ENCODE measurements at regions not wholly inside any gene's neighbourhood (a gene's known extent, or its start where the extent isn't known, plus 50 kb on each side); places are given as distances from the start of the nearest gene placed in this dataset.

GRCh38 chr15:94804613-94805012 lies 573.3 kb downstream of the MCTP2 start:
- Histone ChIP-seq H3K4me3 (ENCODE audit: low read length) (no peak overlapping the region), H3K9ac (ENCODE audit: low read length) (no peak overlapping the region), H3K27me3 (ENCODE audit: low read depth, low read length) (no peaks in the 10 kb centered on the region), H3K4me1 (ENCODE audit: low read length) (no peaks in the 10 kb centered on the region), H4K20me1 (ENCODE audit: insufficient read depth, low read length) (no peaks in the 10 kb centered on the region), H3K36me3 (replicated peaks; ENCODE audit: low read depth, low read length) (no peaks in the 10 kb centered on the region), H3K4me2 (ENCODE audit: low read length) (no peak overlapping the region), H2AFZ (ENCODE audit: low read depth, low read length) (no peak overlapping the region), H3K27ac (ENCODE audit: low read length) (no peak overlapping the region), H3K79me2 (ENCODE audit: low read length) (no peaks in the 10 kb centered on the region), H3K9me3 (ENCODE audit: insufficient read depth, low read length) (no peaks in the 10 kb centered on the region)
- TF ChIP-seq EZH2phosphoT487 (IDR thresholded peaks at IDR 0.05; ENCODE audit: low read depth) (no peak), CTCF (IDR thresholded peaks at IDR 0.05; ENCODE audit: low read depth, low read length) (no peak)

DNA sequence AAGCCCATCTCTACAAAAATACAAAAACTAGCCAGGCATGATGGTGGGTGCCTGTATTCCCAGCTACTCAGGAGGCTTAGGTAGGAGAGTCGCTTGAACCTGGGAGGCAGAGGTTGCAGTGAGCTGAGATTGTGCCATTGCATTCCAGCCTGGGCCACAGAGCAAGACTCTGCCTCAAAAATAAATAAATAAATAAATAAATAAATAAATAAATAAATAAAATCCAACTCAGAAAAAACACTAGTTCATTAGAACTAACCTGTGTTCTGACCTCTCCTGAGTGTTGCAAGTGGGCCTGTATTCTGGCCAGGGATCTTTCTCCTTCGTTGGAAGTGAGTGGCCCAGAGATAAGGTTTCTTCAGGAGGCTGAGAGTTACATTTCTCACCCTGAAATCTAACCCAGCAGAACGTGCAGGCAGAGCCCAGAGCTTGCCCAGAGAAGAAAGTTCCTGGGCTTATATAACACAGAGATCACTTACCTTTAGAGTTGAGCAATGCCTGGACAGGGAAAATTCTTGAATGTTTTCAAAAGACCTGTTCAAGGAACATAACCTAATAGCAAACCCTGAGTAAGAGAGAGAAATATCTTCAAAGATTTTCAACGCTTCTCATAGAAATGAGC lies 583.9 kb downstream of the MCTP2 start:
- Histone ChIP-seq H2AFZ (ENCODE audit: low read depth, low read length) (no peak overlapping the region), H3K4me3 (ENCODE audit: low read length) (no peak overlapping the region), H3K36me3 (replicated peaks; ENCODE audit: low read depth, low read length) (no peaks in the 10 kb centered on the region), H3K4me2 (ENCODE audit: low read length) (no peak overlapping the region), H3K9ac (ENCODE audit: low read length) (no peak overlapping the region), H3K27me3 (ENCODE audit: low read depth, low read length) (no peaks in the 10 kb centered on the region), H3K79me2 (ENCODE audit: low read length) (no peaks in the 10 kb centered on the region), H3K4me1 (ENCODE audit: low read length) (no peaks in the 10 kb centered on the region), H3K27ac (ENCODE audit: low read length) (no peak overlapping the region), H4K20me1 (ENCODE audit: insufficient read depth, low read length) (no peaks in the 10 kb centered on the region), H3K9me3 (ENCODE audit: insufficient read depth, low read length) (no peaks in the 10 kb centered on the region)
- TF ChIP-seq EZH2phosphoT487 (IDR thresholded peaks at IDR 0.05; ENCODE audit: low read depth) (no peak), CTCF (IDR thresholded peaks at IDR 0.05; ENCODE audit: low read depth, low read length) (no peak)

- Histone ChIP-seq H3K36me3 (replicated peaks; ENCODE audit: low read depth, low read length) (no peaks in the 10 kb centered on the region), H2AFZ (ENCODE audit: low read depth, low read length) (no peak overlapping the region), H3K4me3 (ENCODE audit: low read length) (no peak overlapping the region), H4K20me1 (ENCODE audit: insufficient read depth, low read length) (no peaks in the 10 kb centered on the region), H3K9ac (ENCODE audit: low read length) (no peak overlapping the region), H3K27me3 (ENCODE audit: low read depth, low read length) (no peaks in the 10 kb centered on the region), H3K4me1 (ENCODE audit: low read length) (no peaks in the 10 kb centered on the region), H3K4me2 (ENCODE audit: low read length) (no peak overlapping the region), H3K27ac (ENCODE audit: low read length) (no peak overlapping the region), H3K9me3 (ENCODE audit: insufficient read depth, low read length) (no peaks in the 10 kb centered on the region), H3K79me2 (ENCODE audit: low read length) (no peaks in the 10 kb centered on the region)
- TF ChIP-seq EZH2phosphoT487 (IDR thresholded peaks at IDR 0.05; ENCODE audit: low read depth): no peak
- no peak for TF ChIP-seq CTCF (IDR thresholded peaks at IDR 0.05; ENCODE audit: low read depth, low read length)
These were observed 584.6 kb downstream of the MCTP2 start for GRCh38 chr15:94815914-94816313.

GRCh38 chr15:94829887-94830884 lies 598.8 kb downstream of the MCTP2 start:
- no peaks in the 10 kb centered on the region for H3K79me2 ChIP-seq (ENCODE audit: low read length)
- no peak overlapping the region for H2AFZ ChIP-seq (ENCODE audit: low read depth, low read length)
- no peaks in the 10 kb centered on the region for H3K36me3 ChIP-seq (replicated peaks; ENCODE audit: low read depth, low read length)
- no peaks in the 10 kb centered on the region for H4K20me1 ChIP-seq (ENCODE audit: insufficient read depth, low read length)
- H3K27ac ChIP-seq (ENCODE audit: low read length): no peak overlapping the region
- TF ChIP-seq CTCF (IDR thresholded peaks at IDR 0.05; ENCODE audit: low read depth, low read length): no peak
- no peak for TF ChIP-seq EZH2phosphoT487 (IDR thresholded peaks at IDR 0.05; ENCODE audit: low read depth)
- no peaks in the 10 kb centered on the region for H3K4me1 ChIP-seq (ENCODE audit: low read length)
- H3K27me3 ChIP-seq (ENCODE audit: low read depth, low read length): no peaks in the 10 kb centered on the region
- H3K9ac ChIP-seq (ENCODE audit: low read length): no peak overlapping the region
- H3K4me3 ChIP-seq (ENCODE audit: low read length): no peak overlapping the region
- no peaks in the 10 kb centered on the region for H3K9me3 ChIP-seq (ENCODE audit: insufficient read depth, low read length)
- H3K4me2 ChIP-seq (ENCODE audit: low read length): no peak overlapping the region

All from OCI-LY3 (cell line).